HG03442 (cell line): ENCODE measurements at regions not wholly inside any gene's neighbourhood (a gene's known extent, or its start where the extent isn't known, plus 50 kb on each side); places are given as distances from the start of the nearest gene placed in this dataset.

ENCODE experiments used
- ATAC-seq: cut with Tn5 transposase; IDR thresholded peaks from one replicate; pipeline ENCODE4 v1.9.1; 2021; ENCODE audit warnings: mild to moderate bottlenecking, moderate library complexity; ENCODE audit not compliant: unreplicated experiment

DNA sequence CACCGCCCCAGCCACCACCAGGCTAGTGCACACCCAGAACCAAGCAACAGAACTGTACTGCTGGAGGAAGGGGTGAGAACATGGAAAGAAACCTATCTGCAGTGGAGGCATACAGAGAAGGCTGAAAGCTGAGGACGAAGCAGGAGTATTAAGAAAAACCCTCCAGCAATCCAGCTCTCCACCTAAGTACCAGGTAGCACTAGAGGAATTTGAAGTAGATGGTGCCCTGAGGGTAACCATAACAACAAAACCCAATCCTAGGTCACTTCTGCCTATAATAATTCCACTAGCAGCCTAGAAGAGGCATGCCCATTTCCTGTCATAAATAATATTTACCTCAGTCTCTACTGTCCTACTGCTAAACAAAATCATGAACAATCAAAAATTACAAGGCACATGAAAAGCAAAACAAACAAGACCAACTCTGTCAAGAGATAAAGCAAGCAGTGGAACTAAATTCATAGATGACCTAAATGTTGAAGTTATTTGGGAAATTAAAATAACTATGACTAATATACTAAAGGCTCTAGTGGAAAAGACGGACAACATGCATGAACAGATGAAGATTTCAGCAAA is 51.1 kb downstream of the HYCC1 start:
- ATAC-seq, result no peak

DNA sequence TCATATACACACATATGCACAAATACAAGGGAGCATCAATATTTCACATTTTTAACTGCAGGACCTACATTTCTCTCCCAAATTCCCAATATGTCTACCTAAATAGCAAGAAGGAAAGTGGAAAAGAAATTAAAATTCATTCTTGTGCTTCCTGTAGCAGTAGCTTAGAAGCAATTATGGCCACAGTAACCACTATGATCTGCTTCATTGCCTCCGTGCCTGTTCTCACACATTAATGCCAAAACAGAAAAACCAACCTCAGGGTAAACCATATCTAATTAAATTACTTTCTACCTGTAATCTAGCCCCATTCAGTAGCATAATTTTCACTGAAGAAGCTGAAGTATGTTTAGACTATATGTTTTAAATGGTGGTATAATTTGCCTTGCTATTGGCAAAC is 55.2 kb downstream of the HYCC1 start:
- no peak for ATAC-seq

DNA sequence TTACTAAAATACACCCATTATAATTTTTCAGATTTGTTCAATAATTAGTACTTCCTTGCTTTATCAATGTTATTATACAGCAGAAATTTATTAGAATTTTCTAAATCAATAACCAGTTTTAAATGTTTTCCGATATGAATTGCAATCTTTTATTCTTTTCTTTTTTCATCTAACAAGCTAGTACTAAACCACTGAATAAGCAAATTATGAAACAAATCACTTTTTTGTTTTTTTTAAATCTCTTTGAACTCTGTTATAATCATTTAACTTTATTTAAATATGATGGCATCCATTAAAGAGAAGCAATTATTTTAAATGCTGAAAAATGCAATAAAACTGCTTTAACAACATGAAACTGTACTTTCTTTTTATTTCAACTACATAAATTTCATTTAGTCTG is 59.7 kb downstream of the HYCC1 start:
- no peak for ATAC-seq

DNA sequence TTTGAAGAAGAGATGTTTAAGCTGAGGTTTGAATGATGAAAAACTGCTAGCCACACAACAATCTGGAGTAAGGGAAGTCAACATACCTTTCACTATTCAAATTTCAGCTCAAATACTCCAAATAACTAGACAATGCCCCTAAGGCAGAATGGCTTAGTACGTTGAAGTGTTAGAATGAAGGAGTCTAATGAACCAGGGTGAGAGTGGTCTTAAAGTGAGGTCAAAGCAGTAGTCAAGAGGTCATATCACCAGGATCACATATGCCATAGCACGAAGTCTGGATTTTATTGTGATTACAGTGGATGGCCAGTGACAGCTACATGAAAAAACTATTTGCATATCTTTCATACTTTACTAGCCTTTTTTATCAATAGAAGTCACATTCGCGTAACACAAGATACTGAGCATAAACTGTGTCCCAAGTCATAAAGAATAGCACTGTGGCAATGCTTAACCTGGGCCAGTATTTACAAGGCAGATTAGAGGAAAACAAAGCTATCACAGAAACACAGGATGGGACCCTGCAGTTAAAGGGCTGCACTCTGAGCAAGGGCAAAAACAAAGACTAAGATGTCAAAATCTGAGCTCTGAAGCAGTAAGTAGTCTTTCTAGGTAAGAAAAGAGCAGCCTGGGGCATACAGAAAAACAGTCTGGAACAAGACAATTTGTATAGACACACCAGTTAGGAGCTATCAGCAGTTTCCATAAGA is 61.5 kb downstream of the HYCC1 start:
- no peak for ATAC-seq

DNA sequence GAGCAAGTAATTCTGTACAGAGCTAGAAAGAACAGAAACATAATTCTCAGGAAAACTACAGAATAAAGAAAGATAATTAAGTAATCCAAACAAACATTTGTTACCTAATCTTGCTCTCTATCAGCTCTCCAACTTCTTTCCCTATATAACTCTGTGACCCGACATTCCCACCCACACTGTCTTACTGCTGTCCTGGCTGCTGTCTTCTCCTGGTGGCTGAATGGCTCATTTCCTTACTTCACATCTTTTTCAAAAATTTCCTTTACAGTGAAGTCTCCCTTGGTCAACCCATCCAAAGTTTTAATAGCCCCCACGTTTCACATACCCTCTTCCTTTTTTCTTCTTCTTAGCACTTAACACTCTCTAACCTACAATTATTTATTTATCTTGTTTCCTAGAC is 64.0 kb downstream of the HYCC1 start:
- no peak for ATAC-seq

DNA sequence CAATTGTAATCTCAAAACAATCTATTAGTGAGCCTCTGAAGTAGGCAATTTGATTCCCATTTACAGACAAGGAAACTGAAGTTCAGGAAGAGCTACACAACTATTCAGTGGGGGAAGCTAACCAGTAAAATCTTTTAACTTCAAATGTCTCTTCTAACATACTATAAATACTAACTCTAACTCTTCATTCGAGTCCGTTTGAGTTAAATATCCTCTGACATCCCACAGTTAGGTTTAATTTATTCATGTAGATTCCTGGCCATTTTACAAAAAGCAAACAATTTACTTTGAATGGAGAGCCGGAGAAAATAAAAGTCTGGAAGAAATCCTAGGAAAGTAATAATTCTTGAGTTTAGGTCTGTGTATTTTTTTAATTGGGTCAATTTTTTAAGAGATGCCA is 64.7 kb downstream of the HYCC1 start:
- ATAC-seq, result no peak

DNA sequence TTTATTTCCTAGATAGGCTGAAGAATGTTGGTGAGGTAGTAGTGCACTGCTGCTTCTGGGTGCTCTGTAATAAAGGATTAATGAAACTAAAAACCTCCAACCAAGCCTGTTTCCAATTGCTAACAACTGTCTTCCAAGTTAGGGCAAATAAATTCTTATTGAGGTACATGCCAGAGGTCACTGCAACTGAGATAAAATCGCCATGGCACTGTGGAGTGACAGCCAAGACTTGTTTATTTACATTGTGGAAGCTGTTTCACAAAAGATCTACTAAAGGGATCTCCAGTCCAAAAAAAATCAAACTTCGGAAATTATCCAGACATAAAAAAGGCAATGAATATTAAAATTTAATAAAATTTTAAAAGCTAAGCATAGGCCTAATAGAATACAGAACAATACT is 65.2 kb downstream of the HYCC1 start:
- ATAC-seq, result no peak

DNA sequence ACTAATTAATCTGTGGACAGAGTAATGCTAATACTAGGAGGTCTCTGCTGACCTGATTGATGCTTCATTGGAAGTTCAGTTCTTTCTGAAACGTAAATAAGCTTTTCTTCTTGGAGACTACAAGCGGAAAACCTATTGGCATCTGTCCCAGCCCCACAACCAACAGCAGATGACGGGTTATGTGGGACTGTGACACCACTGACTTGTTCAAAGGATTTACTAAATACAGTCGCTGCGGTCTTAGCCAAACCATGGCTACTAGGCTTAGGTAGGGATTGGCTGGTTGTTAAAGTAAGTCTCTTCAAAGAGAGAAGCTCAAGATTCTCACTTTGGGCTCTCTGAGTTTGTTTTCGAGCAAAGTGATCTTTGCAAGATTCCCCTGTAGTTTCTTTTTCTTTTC is 68.3 kb downstream of the HYCC1 start:
- no peak for ATAC-seq

DNA sequence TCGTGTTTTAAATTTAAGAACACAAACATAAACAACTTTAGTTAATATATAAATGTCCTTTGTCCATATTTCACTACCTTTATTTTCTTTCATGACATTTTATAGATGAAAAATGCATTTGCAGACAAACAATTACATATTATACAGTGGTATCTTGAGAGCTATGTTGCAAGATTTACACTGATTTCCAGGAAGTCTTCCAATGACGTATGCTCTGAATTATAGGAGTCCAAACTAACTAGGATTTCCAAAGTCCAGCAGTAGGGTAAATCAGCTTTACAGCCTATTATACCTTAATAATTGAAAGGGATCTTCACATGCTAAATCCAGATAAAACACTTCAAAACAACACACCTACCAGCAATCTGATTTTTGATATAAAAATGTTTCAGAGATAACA is 69.4 kb downstream of the HYCC1 start:
- no peak for ATAC-seq

DNA sequence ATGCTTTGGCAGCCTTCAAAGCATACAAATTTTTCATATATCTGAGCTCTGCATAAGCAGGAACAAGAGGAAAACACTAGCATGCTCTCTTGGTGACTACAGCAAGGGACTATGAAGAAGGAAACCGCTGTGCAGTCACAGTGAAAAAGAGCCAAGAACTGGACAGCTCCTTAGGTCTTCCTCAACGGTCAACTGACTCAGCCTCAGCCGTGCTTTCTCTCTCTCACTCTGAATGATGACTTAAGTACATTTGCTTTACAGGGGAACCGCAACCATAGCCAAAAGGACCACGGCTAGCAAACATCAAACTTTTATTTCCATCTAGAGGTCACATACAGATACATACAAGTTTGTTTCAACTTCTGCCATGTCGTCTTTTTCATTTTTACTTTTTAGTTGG is 69.9 kb downstream of the HYCC1 start:
- no peak for ATAC-seq

DNA sequence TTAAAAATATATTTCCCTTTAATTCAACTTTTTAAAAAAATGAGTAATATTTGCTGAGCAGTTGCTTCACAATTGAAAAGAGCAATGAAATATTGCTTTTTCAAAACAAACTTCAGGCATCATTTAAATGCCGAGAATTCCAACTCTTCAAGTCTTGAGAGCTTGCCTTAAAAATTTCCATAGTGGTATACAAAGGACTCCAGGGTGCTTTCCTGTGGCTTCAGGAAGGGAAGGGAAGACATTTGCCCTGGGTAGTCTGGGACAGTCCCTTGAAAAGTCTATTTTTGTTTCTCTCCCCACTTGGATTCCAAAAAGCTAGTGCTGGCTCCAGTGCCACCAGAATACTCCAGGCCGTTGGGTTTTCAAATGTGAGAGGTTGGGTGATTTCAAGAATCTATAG is 71.7 kb downstream of the HYCC1 start:
- no peak for ATAC-seq

DNA sequence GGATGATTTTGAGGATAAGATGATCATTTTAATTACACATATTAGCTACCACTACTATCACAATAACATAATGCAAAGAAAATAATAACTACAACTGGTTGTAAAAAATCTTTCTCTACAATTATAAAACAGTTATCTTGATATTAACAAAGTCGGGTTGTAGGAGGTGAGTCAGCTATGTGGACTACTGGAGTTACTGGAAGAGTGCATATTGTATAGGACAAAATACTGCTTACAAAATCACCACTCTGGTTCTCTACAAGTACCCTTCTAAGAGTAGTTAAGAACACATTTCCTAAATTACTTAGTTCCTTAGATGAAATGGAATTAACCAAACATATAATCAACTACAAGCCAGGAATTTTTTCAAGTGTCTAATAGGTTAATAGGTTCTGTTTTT is 74.1 kb downstream of the HYCC1 start:
- ATAC-seq, result no peak

DNA sequence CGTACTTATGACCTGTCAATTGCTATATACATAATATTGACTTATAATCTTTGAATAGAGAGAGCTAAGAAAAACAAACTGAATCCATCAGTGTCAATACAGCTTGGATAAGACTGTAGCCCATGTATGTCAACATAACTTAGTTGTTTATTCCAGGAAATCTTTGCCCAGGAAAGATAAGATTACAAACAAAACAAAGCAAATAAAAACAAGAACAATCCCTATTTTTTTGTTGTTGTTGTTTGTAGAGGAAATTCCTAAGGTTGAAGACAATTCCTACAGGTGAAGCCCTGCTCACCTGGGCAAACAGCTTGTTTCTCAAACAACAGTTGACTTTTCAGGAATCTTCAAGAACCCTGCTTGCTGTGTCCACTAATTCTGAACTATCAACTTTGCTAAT is 76.0 kb downstream of the HYCC1 start:
- ATAC-seq, result no peak

DNA sequence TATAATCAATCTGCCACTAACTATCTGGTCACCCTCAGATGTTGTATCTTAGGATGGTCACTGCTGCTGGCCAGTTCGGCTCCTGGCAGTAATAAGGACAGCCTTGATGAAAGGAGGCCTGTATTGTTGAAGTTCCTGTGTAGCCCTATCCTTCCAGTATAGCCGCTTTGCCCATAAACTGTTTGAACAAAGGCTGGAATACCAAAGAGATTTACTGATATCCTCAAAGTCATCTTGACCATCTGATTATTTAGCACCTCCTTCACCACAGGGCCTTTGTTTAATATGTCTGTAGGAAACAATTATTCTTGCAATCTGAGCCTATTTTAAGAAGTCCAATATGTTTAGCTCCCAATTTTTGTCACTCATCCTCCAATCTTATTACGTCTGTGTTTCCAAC is 77.7 kb downstream of the HYCC1 start:
- no peak for ATAC-seq

DNA sequence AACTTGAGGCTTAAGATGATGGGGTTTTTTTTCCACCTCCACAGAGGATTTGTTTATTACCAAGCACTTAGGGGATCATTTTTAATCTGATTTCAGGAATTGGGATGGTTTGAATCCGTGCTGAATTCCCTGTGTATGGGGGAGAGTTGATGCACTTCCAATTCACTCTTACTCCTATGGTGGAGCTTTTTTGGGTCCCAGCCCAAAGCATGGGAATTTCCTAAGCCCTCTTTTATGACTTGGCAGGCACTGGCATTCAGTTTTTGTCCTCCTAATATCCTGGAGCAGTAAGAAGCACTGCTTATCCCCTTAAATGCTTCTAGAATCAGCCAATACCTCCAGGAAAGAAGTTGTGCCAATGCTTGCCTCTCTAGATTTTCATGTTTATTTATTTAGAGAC is 78.7 kb downstream of the HYCC1 start:
- no peak for ATAC-seq

DNA sequence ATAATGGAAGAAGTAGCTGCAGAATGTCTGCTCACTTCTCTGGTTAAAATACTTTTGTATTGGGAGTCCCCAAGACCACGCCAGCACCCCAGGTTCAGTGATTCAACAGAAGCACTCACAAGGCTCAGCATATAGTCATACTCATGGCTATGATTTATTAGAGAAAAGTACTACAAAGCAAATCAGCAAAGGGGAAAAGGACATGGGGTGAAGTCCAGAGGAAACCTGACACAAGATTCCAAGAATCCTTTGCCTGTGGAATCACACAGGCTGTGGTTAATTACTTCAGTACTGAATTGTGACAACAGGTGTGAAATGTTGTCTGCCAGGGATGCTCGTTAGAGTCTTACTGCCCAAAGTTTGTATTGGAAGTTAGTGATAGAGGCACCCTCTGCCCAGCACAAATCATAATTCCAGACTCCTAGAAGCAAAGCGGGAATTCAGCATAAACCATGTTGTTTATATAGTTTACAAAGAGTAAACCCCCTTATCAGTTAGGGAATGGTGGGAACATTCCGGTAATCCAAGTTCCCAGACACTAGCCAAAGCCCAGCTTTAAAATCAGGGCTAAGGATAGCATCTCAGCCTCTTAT is 79.4 kb downstream of the HYCC1 start:
- no peak for ATAC-seq

DNA sequence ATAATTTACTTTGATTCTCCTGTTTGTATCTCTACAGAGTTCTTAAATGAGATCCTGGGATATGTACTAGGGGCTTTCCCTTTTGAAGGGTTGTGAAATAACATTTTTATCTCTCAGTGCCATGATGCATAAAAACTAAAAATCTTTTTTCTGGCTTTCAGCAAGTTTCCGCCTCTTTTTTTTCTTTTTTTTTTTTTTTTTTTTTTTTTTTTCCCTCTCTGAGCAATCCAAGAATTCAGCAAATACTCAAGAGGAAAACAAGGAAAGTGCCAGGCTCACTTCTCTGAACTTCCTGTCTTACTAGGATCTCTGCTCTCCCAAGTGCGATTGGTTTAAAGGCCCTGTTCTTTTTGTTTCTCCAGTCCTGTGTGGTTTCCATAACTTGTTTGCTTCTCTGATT is 79.9 kb downstream of the HYCC1 start:
- no peak for ATAC-seq

DNA sequence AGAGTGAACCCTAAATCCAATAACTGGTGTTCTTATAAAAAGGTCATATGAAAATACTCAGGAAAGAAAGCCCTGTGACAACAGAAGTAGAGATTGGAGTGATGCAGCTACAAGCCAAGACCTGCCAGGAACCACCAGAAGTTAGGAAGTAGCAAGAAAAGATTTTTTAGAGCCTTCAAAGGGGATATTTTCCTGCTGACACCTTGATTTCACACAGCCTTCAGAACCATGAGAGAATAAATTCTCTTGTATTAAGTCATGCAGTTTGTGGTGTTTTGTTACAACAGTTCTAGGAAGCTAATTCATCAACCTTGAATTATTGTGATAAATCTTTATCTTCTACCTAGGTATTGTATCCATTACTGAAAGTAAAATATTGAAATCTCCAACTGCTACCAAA is 81.0 kb downstream of the HYCC1 start:
- no peak for ATAC-seq

DNA sequence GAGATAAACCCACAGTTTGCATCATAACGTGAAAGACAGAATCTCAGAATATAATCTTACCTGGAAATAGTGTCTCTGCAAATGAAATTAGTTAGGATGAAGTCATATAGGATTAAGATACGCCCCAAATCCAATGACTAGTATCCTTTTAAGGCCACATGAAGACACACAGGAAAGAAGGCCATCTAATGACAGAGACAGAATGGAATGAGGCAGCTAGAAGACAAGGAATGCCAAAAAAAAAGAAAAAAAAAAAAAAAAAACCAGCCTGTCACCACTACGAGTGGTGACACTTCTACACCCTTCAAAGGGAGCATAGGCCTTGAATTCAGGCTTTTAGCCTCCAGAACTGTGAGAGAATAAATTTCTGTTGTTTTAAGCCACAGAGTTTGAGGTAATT is 82.9 kb downstream of the HYCC1 start:
- ATAC-seq, result no peak

DNA sequence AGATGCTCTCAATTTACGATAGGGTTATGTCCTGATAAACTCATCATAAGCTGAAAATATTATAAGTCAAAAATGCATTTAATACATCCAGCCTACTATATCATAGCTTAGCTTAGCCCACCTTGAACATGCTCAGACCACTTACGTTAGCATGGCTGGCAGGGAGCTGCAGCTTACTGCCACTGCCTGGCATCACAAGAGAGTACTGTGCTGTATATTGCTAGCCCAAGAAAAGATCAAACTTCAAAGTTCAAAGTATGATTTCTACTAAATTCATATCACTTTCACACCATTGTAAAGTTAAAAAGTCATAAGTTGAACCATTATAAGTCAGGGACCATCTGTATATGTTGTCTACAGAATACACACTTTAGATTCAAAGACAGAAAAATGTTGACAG is 91.6 kb downstream of the HYCC1 start:
- no peak for ATAC-seq

DNA sequence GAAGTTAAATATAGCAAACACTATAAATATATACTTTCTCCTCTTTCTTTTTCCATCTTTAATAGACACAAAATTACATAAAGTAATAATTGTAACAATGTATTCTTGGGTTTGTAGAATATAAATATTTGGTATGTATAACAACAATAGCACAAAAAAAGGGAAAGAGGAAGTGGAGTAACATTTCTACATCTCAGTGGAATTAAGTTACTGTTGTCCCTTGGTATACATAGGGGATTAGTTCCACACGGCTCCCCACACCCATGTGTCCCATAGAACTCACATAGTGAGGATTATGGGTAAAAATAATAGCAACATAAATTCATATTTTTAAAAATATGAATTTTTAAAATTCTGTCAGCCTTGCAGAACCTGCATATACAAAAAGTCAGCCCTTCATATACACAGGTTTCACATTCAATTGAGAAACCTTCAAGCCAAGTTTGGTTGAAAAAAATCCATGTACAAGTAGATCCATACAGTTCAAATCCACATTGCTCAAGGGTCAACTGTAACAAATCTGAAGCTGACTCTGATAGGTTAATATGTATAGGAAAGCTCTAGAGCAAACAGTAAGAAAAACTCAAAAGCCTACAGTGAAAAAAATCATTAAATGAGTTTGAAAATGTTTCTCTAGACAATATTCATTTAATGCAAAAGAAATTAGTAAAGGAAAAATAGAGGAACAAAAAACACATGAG is 92.4 kb downstream of the HYCC1 start:
- no peak for ATAC-seq

DNA sequence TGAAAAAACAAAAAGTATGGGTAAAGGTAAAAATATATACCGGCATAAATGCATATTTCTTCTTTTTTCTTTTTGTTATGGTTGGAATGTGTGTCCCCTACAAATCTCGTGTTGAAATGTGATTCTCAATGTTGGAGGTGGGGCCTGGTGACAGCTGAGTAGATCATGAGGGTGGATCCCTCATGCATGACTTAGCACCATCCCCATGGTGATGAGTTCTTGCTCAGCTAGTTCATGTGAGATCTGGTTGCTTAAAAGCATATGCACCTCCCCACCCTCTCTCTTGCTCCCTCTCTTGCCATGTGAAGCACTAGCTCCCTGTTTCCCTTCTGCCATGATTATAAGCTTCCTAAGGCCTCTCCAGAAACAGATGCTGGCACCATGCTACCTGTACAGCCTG is 93.3 kb downstream of the HYCC1 start:
- ATAC-seq, result no peak
